Heart left ventricle (tissue), 16 donors: ENCODE measurements at regions not wholly inside any gene's neighbourhood (a gene's known extent, or its start where the extent isn't known, plus 50 kb on each side); places are given as distances from the start of the nearest gene placed in this dataset.

Experiments
- ATAC-seq, 4 donors: fragments of 200-7000 bp; cut with Tn5 transposase; one replicate each; pipeline ENCODE4 v1.9.1; 2020 to 2022; ENCODE audit warnings: moderate library complexity in 4 of 4, mild to moderate bottlenecking in 3 of 4, moderate number of reproducible peaks in 1 of 4
- DNase-seq, 5 donors: peaks; one replicate each; pipeline ENCODE4 v3.0.0-alpha.2; 2020
- H3K27ac ChIP-seq, 12 donors: fragments of 200-600 bp; sonication (generic) in 4 of 12; one replicate each; pipeline versions ENCODE4 v1.5.0 to v1.8.0; 2016 to 2022; ENCODE audit warnings: mild to moderate bottlenecking in 2 of 12
- H3K27me3 ChIP-seq, 9 donors: fragments of 200-600 bp; sonication (generic) in 2 of 9; one replicate each; pipeline versions ENCODE4 v1.5.1 to v1.8.0; 2016 to 2022; ENCODE audit warnings: mild to moderate bottlenecking in 3 of 9
- H3K36me3 ChIP-seq, 9 donors: fragments of 200-600 bp; sonication (generic) in 2 of 9; one replicate each; pipeline versions ENCODE4 v1.5.0 to v1.8.0; 2018 to 2022; ENCODE audit warnings: mild to moderate bottlenecking in 2 of 9
- H3K4me1 ChIP-seq, 12 donors: fragments of 200-600 bp; sonication (generic) in 4 of 12; one replicate each; pipeline versions ENCODE4 v1.5.0 to v1.8.0; 2016 to 2022; ENCODE audit warnings: mild to moderate bottlenecking in 3 of 12
- H3K4me3 ChIP-seq, 12 donors: fragments of 200-600 bp; sonication (generic) in 4 of 12; one replicate each; pipeline versions ENCODE4 v1.5.0 to v1.8.0; 2017 to 2022; ENCODE audit warnings: mild to moderate bottlenecking in 9 of 12, moderate library complexity in 4 of 12
- H3K9me3 ChIP-seq, 12 donors: fragments of 200-600 bp; sonication (generic) in 4 of 12; one replicate each; pipeline versions ENCODE4 v1.5.0 to v1.8.0; 2016 to 2022; ENCODE audit warnings: mild to moderate bottlenecking in 1 of 12
- POLR2A ChIP-seq, 2 donors: fragments of 450-650 bp; IDR thresholded peaks; one replicate each; pipeline ENCODE4 v1.6.1; 2017; ENCODE audit warnings: antibody characterized with exemption in 2 of 2, mild to moderate bottlenecking in 2 of 2, moderate library complexity in 2 of 2
- WGBS, 4 donors: extraction: QIAGEN DNeasy Blood & Tissue Kit in 2 of 4; methylation state at CpG; one replicate each; pipeline versions ENCODE4 v1.1.5 to v1.1.7; 2013 to 2018; 5-methylcytosine and 5-hydroxymethylcytosine counted together
- intact Hi-C, 10 donors: fragments of 100-400 bp; cut with DNase I; formaldehyde crosslinking; loops; one replicate each; pipeline versions ENCODE4 v1.11.1 to v1.14.2; 2022
- TF ChIP-seq, protein P1 (sequence below), 12 donors: fragments of 200-600 bp; sonication (generic) in 4 of 12; IDR thresholded peaks; one replicate each; pipeline versions ENCODE4 v1.5.0 to v1.8.0; 2018 to 2022; ENCODE audit warnings: antibody characterized with exemption in 12 of 12, mild to moderate bottlenecking in 5 of 12
- donor health status: ischemic (EF 13 %, LVEDD 7.1; RV severe dilation, severe dysfunction).
- donor health status: healthy with polysubstance abuse.
- donor health status: DM: no; HTN: yes; CAD: no.
- donor health status: DM: no; HTN: no; CAD: no.
- donor health status: ischemic (EF 25% LVEDD 6.9; RV normal size, moderate dysfunction).
- donor health status: ischemic (EF 25% LVEDD 5.7; RV mildly dilated, moderate dysfunction).
- donor health status: healthy.
- donor health status: DM: yes; HTN: yes; CAD: no.
- donor health status: ischemic (EF 35%, LVEDD 5.7; RV mildly dilated, moderate dysfunction).
- donor health status: nonischemic (EF 11% LVEDD 7.7; RV severe dilation, severe dysfunction).
- donor health status: DM: yes; HTN: yes; CAD: no.
- donor health status: PGD.
- donor health status: ischemic (EF 29% LVEDD 5.4; RV normal size, mild dysfunction).
- donor health status: nonischemic (EF 23%, LVEDD 6.1; RV moderate dilation, normal function).

DNA sequence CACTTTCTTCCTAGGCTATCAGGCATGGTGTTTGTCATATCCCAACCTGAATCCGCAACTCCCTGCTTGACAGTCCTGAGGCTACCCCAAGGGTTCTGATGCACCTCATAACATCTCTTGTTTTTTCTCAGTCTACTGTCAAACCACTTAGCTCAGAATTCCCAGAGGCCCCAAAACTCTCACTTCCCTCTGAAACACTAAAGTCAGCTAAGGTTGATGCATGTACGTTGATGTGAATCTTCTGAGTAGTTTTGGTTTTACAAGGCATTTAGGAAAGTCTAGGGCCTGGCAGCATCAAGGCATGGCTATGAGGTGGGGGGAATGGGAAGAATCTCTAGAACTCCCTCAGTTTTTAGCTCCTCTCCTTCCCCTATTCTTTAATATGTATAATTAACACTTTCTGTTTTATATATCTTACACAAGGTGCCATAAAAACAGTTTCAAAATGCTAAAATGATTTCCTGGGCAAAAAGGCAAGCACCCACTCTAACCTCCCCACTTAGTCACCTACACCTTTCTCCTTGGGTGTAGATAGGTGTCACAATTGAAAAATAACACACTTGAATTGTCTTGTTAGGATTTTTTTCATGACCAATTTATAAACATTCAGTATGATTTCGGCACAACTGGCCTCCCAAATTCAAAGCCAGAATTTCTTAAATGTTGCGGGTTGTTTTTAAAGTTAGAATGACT lies 71.4 kb upstream of the TANK start:
- no peak overlapping the region for H3K27ac ChIP-seq
- no peaks in the 10 kb centered on the region for H3K36me3 ChIP-seq
- H3K4me1 ChIP-seq: peaks cover 0 to 15% (median 0%) of the 10 kb centered on the region in 12 donors
- TF ChIP-seq POLR2A (IDR thresholded peaks at IDR 0.05): no peak
- TF ChIP-seq, protein P1, sequence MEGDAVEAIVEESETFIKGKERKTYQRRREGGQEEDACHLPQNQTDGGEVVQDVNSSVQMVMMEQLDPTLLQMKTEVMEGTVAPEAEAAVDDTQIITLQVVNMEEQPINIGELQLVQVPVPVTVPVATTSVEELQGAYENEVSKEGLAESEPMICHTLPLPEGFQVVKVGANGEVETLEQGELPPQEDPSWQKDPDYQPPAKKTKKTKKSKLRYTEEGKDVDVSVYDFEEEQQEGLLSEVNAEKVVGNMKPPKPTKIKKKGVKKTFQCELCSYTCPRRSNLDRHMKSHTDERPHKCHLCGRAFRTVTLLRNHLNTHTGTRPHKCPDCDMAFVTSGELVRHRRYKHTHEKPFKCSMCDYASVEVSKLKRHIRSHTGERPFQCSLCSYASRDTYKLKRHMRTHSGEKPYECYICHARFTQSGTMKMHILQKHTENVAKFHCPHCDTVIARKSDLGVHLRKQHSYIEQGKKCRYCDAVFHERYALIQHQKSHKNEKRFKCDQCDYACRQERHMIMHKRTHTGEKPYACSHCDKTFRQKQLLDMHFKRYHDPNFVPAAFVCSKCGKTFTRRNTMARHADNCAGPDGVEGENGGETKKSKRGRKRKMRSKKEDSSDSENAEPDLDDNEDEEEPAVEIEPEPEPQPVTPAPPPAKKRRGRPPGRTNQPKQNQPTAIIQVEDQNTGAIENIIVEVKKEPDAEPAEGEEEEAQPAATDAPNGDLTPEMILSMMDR (IDR thresholded peaks at IDR 0.05): no peak
- H3K27me3 ChIP-seq: no peaks in the 10 kb centered on the region
- H3K9me3 ChIP-seq: no peaks in the 10 kb centered on the region
- ATAC-seq: no peak
- intact Hi-C loops: no loop called here
- no peak for DNase-seq
- 90 to 98% (median 93%) methylated on average over 4 of the region's 4 CpGs for WGBS, 4 donors
- no peak overlapping the region for H3K4me3 ChIP-seq

DNA sequence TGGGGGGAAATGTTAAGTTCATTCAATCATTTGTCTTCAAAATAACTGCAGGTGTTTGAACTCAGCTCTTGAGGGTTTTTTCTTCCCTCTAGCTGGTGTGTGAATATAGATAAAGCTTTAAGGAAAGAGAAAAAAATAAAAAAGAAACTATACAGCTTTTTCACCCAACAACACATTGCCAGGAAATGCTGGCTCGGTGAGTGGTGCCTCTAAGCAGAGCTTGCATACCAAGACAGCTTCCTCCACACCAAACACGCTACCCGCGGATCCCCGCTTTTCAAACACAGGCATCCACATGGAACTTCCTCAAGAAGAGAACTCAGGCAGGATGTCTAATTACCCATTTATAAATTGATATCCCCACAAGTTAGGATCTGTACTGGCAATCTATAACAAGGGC lies 69.8 kb upstream of the TANK start:
- Histone ChIP-seq H3K4me1 (peaks cover 0 to 15% (median 0%) of the 10 kb centered on the region in 12 donors), H3K27me3 (no peaks in the 10 kb centered on the region), H3K27ac (no peak overlapping the region), H3K4me3 (no peak overlapping the region), H3K9me3 (no peaks in the 10 kb centered on the region), H3K36me3 (no peaks in the 10 kb centered on the region)
- WGBS, 4 donors: 54 to 61% (median 60%) methylated on average over 5 of the region's 5 CpGs
- no peak for TF ChIP-seq POLR2A (IDR thresholded peaks at IDR 0.05)
- TF ChIP-seq, protein P1 (IDR thresholded peaks at IDR 0.05): no peak
- intact Hi-C loops: no loop called here
- DNase-seq (no peak), ATAC-seq (no peak)

DNA sequence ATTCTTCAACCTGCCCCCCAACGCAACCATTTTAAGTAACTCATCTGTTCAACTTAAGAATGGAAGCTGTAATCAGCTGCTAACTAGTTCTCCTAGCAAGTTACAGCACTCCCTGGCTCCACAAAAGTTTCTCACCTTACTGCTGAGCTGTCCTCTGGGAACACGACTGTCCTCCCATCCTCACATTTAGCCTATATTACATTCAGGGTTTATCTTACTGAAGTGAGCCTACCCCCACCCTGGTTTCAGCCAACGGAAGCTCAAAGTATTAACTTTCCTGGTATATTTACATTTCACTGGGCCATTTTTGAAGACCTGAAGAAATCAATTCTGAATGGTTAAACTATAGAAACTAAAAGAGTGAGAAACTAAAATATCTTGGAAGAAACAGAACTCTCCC lies 64.9 kb upstream of the TANK start:
- Histone ChIP-seq H3K4me3 (no peak overlapping the region), H3K4me1 (peaks cover 0 to 19% (median 0%) of the 10 kb centered on the region in 12 donors), H3K27me3 (no peaks in the 10 kb centered on the region), H3K9me3 (no peaks in the 10 kb centered on the region), H3K27ac (no peak overlapping the region), H3K36me3 (no peaks in the 10 kb centered on the region)
- intact Hi-C loops: no loop called here
- no peak for DNase-seq
- no peak for TF ChIP-seq POLR2A (IDR thresholded peaks at IDR 0.05)
- TF ChIP-seq, protein P1 (IDR thresholded peaks at IDR 0.05): no peak
- no peak for ATAC-seq
- 73 to 81% (median 78%) methylated on average over 3 of the region's 3 CpGs for WGBS, 4 donors

DNA sequence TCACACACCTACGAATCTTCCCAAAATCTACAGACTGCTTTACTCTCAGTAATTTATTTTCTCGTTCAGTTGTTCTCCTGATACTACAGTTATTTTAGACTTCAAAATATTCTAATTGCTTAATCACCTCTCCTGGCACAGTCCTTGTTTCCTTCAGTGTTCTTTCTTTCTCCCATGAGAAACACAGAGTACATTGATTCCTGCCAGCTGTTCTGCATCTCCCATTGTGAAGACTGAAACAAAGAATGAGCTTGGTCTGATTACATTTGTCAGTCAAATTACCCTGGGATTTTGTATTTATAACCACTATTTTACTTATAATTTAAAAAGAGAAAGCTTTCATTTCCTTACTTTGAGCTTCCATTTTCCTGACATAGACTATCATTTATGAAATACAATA lies 63.9 kb upstream of the TANK start:
- Histone ChIP-seq H3K4me3 (no peak overlapping the region), H3K36me3 (no peaks in the 10 kb centered on the region), H3K27ac (no peak overlapping the region), H3K9me3 (no peaks in the 10 kb centered on the region), H3K27me3 (no peaks in the 10 kb centered on the region), H3K4me1 (peaks cover 0 to 11% (median 0%) of the 10 kb centered on the region in 12 donors)
- peak in 3 of 4 donors; percentile 44 to 73 (median 65) for ATAC-seq
- DNase-seq: no peak
- TF ChIP-seq, protein P1 (IDR thresholded peaks at IDR 0.05): no peak
- no peak for TF ChIP-seq POLR2A (IDR thresholded peaks at IDR 0.05)
- 47 to 72% (median 54%) methylated on average over 2 of the region's 2 CpGs for WGBS, 4 donors
- intact Hi-C loops: no loop called here
